Keratinocyte (primary cell): ENCODE measurements at regions not wholly inside any gene's neighbourhood (a gene's known extent, or its start where the extent isn't known, plus 50 kb on each side); places are given as distances from the start of the nearest gene placed in this dataset.

Source experiments
- DNase-seq: peaks from one replicate; pipeline ENCODE4 v3.0.0-alpha.2; 2011; ENCODE audit warnings: low read depth, missing footprints, low spot score
- FAIRE-seq: peaks from 2 replicates; lab custom pipeline; 2011; peaks lifted over from hg19 to GRCh38; lab: Jason Lieb, UNC
- H2AFZ ChIP-seq: 2 replicates; pipeline ENCODE4 v1.6.0; 2012; ENCODE audit warnings: low read length, control low read depth, inconsistent platforms; ENCODE audit not compliant: control insufficient read depth
- H3K27ac ChIP-seq: 2 replicates; pipeline ENCODE4 v1.5.1; 2011; ENCODE audit warnings: low read length; ENCODE audit not compliant: control insufficient read depth, insufficient read depth
- H3K27me3 ChIP-seq: 3 replicates; pipeline ENCODE4 v1.6.0; 2011; ENCODE audit warnings: low read length; ENCODE audit not compliant: control insufficient read depth, insufficient read depth; ENCODE audit errors: extremely low read depth
- H3K36me3 ChIP-seq, 2 experiments: 2 replicates in 1 of 2; 3 replicates in 1 of 2; pipeline ENCODE4 v1.5.1; 2011; ENCODE audit warnings: low read length in 2 of 2, mild to moderate bottlenecking in 1 of 2; ENCODE audit not compliant: control insufficient read depth in 2 of 2, insufficient read depth in 2 of 2; ENCODE audit errors: extremely low read depth in 1 of 2
- H3K4me1 ChIP-seq: 3 replicates; pipeline ENCODE4 v1.5.1; 2011; ENCODE audit warnings: low read length; ENCODE audit not compliant: control insufficient read depth, insufficient read depth; ENCODE audit errors: extremely low read depth
- H3K4me2 ChIP-seq: 3 replicates; pipeline ENCODE4 v1.6.0; 2011; ENCODE audit warnings: low read depth, low read length; ENCODE audit not compliant: control insufficient read depth, insufficient read depth; ENCODE audit errors: extremely low read depth
- H3K4me3 ChIP-seq, 3 experiments: fragments of 200-600 bp in 1 of 3; sonication (generic) in 1 of 3; 2 replicates in 2 of 3; 3 replicates in 1 of 3; pipeline ENCODE4 v1.5.1; 2011 to 2016; ENCODE audit warnings: low read length in 3 of 3, mild to moderate bottlenecking in 3 of 3, control low read depth in 2 of 3, inconsistent platforms in 1 of 3, low read depth in 1 of 3, mixed read lengths in 1 of 3, mixed run types in 1 of 3, moderate library complexity in 1 of 3; ENCODE audit not compliant: control insufficient read depth in 2 of 3, insufficient read depth in 2 of 3; ENCODE audit errors: extremely low read depth in 1 of 3
- H3K79me2 ChIP-seq: 2 replicates; pipeline ENCODE4 v1.6.0; 2012; ENCODE audit warnings: low read length; ENCODE audit not compliant: control insufficient read depth, insufficient read depth
- H3K9ac ChIP-seq: 3 replicates; pipeline ENCODE4 v1.6.0; 2011; ENCODE audit warnings: low read length; ENCODE audit not compliant: control insufficient read depth, insufficient read depth; ENCODE audit errors: extremely low read depth
- H3K9me1 ChIP-seq: 3 replicates; pipeline ENCODE4 v1.6.0; 2011; ENCODE audit warnings: low read length; ENCODE audit not compliant: control insufficient read depth, insufficient read depth; ENCODE audit errors: extremely low read depth
- H3K9me3 ChIP-seq: 2 replicates; pipeline ENCODE4 v1.5.1; 2012; ENCODE audit warnings: low read depth, low read length; ENCODE audit not compliant: control insufficient read depth
- H4K20me1 ChIP-seq: 3 replicates; pipeline ENCODE4 v1.6.0; 2011; ENCODE audit warnings: low read length; ENCODE audit not compliant: control insufficient read depth, insufficient read depth; ENCODE audit errors: extremely low read depth
- CTCF ChIP-seq, 3 experiments: IDR thresholded peaks in 1 of 3; conservative IDR thresholded peaks in 1 of 3; optimal IDR thresholded peaks in 1 of 3; 2 replicates in 2 of 3; 3 replicates in 1 of 3; pipeline versions ENCODE3 to v1.5.1; 2011; ENCODE audit warnings: low read length in 3 of 3, mild to moderate bottlenecking in 3 of 3, moderate library complexity in 2 of 3, control low read depth in 1 of 3, inconsistent platforms in 1 of 3; ENCODE audit not compliant: insufficient read depth in 2 of 3; ENCODE audit errors: extremely low read depth in 1 of 3
- EZH2 ChIP-seq: IDR thresholded peaks from one replicate; pipeline ENCODE4 v1.6.1; 2012; ENCODE audit warnings: inconsistent platforms, mild to moderate bottlenecking, low read length, moderate library complexity
- dilution Hi-C: fragments of 300-500 bp; cut with MboI; formaldehyde crosslinking; loops from one replicate; pipeline ENCODE4 v1.7.0; 2020; ENCODE audit warnings: low sequenced_read_pairs; ENCODE audit not compliant: extremely low pct_ligation_motif_present

GRCh38 chr18:53757328-53757727 is 467.1 kb downstream of the MBD2 start:
- Histone ChIP-seq H3K4me1 (no peaks in the 10 kb centered on the region), H3K79me2 (no peaks in the 10 kb centered on the region), H3K36me3 (no peaks in the 10 kb centered on the region), H3K9ac (no peak overlapping the region), H3K27me3 (no peaks in the 10 kb centered on the region), H3K9me3 (no peaks in the 10 kb centered on the region), H3K9me1 (no peaks in the 10 kb centered on the region), H4K20me1 (no peaks in the 10 kb centered on the region), H3K4me2 (no peak overlapping the region), H3K27ac (no peak overlapping the region), H2AFZ (no peak overlapping the region), H3K4me3 (no peak overlapping the region)
- FAIRE-seq = no peak
- no peak for DNase-seq
- TF ChIP-seq EZH2 (no peak), CTCF (optimal IDR thresholded peaks at IDR 0.05 in 1 of 3, IDR thresholded peaks at IDR 0.05 in 1 of 3, conservative IDR thresholded peaks at IDR 0.05 in 1 of 3; ENCODE audit: extremely low read depth in 1 of 3, insufficient read depth in 2 of 3, low read length in 3 of 3) (no peak)
- dilution Hi-C loops = no loop called here

DNA sequence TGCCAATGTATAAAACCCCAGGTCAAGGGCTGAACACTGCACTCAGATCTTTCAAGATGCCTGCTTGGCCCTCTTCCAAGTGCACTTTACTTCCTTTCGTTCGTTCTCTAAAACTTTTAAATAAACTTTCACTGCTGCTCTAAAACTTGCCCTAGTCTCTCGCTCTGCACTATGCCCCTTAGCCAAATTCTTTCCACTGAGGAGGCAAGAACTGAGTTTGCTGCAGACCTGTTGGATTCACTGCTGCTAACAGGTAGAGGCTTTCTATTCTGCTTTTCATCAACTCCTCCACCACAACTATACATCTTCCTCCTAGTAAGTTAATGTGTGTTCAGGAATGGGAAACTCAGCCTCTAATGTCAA is 467.9 kb downstream of the MBD2 start:
- dilution Hi-C loops = no loop called here
- Histone ChIP-seq H3K36me3 (no peaks in the 10 kb centered on the region), H3K9ac (no peak overlapping the region), H3K79me2 (no peaks in the 10 kb centered on the region), H4K20me1 (no peaks in the 10 kb centered on the region), H3K27ac (no peak overlapping the region), H3K27me3 (no peaks in the 10 kb centered on the region), H3K4me2 (no peak overlapping the region), H3K4me3 (no peak overlapping the region), H3K4me1 (no peaks in the 10 kb centered on the region), H2AFZ (no peak overlapping the region), H3K9me1 (no peaks in the 10 kb centered on the region), H3K9me3 (no peaks in the 10 kb centered on the region)
- TF ChIP-seq EZH2 (no peak), CTCF (optimal IDR thresholded peaks at IDR 0.05 in 1 of 3, IDR thresholded peaks at IDR 0.05 in 1 of 3, conservative IDR thresholded peaks at IDR 0.05 in 1 of 3; ENCODE audit: extremely low read depth in 1 of 3, insufficient read depth in 2 of 3, low read length in 3 of 3) (no peak)
- FAIRE-seq (no peak), DNase-seq (no peak)
